ENCODE measurements at regions not wholly inside any gene's neighbourhood (a gene's known extent, or its start where the extent isn't known, plus 50 kb on each side); places are given as distances from the start of the nearest gene placed in this dataset.

DNA sequence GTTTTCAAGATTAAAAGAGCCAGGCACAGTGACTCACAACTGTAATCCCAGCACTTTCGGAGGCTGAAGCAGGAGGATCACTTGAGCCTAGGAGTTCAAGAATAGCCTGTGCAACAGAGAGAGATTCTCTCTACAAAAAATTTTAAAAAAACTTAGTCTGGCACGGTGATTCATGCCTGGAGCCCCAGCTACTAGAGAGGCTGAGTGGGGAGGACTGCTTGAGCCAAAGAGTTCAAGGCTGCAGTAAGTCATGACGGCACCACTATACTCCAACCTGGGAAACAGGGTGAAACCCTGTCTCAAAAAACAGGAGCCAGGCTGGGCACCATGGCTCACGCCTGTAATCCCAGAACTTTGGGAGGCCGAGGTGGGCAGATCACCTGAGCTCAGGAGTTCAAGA lies 86.6 kb upstream of the KCTD7 start:
- intact Hi-C loops (cut with DNase I) = no loop called here
- FAIRE-seq (no peak), DNase-seq (no peak)
- H3K9me3 ChIP-seq (ENCODE audit: control insufficient read depth in 2 of 3, insufficient read depth in 1 of 3, low read length in 3 of 3) = no peaks in the 10 kb centered on the region
- peaks cover 3 to 5% (median 5%) of the 10 kb centered on the region in 3 donors for H3K36me3 ChIP-seq (ENCODE audit: control insufficient read depth in 2 of 3, insufficient read depth in 3 of 3, low read length in 3 of 3)
- TF ChIP-seq, protein P1, sequence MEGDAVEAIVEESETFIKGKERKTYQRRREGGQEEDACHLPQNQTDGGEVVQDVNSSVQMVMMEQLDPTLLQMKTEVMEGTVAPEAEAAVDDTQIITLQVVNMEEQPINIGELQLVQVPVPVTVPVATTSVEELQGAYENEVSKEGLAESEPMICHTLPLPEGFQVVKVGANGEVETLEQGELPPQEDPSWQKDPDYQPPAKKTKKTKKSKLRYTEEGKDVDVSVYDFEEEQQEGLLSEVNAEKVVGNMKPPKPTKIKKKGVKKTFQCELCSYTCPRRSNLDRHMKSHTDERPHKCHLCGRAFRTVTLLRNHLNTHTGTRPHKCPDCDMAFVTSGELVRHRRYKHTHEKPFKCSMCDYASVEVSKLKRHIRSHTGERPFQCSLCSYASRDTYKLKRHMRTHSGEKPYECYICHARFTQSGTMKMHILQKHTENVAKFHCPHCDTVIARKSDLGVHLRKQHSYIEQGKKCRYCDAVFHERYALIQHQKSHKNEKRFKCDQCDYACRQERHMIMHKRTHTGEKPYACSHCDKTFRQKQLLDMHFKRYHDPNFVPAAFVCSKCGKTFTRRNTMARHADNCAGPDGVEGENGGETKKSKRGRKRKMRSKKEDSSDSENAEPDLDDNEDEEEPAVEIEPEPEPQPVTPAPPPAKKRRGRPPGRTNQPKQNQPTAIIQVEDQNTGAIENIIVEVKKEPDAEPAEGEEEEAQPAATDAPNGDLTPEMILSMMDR (IDR thresholded peaks at IDR 0.05; ENCODE audit: borderline replicate concordance, extremely low read depth, insufficient read depth) = no peak
- no peaks in the 10 kb centered on the region for H3K4me1 ChIP-seq (ENCODE audit: control insufficient read depth in 2 of 3, insufficient read depth in 2 of 3, low read depth in 1 of 3, low read length in 3 of 3)
- H3K27me3 ChIP-seq (ENCODE audit: control insufficient read depth, insufficient read depth, low read length) = no peaks in the 10 kb centered on the region
- H3K27ac ChIP-seq (ENCODE audit: low read depth in 2 of 2, low read length in 2 of 2) = no peak overlapping the region
- no peak overlapping the region for H3K4me3 ChIP-seq (ENCODE audit: low read length in 3 of 3)
- no peak overlapping the region for H3K9ac ChIP-seq (ENCODE audit: low read length in 3 of 3)

- peaks cover 3 to 5% (median 5%) of the 10 kb centered on the region in 3 donors for H3K36me3 ChIP-seq (ENCODE audit: control insufficient read depth in 2 of 3, insufficient read depth in 3 of 3, low read length in 3 of 3)
- intact Hi-C loops (cut with DNase I) = no loop called here
- peak in 2 of 5 donors; percentile 16 to 50 for DNase-seq
Observed at GRCh38 chr7:66542528-66543269, 86.0 kb upstream of the KCTD7 start.

DNA sequence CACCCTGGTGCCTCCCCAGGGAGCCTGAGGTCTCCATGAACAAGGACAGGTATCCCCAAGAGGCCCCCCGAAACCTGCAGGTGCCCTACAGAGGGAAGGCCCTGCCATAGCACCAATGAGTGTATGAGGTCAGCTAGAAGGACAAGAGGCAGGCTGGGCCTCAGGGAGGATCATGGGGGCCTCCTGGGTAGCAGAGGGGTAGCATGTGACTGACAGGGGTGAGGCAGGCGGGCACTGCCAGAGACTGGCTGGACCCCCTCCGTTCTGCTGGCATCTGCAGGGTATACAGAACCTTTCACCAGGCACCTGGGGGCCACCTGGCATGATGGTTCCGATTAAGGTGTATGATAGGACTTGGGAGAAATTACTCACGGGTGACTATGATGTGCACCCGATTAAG lies 79.2 kb upstream of the KCTD7 start:
- no peak for FAIRE-seq
- H3K36me3 ChIP-seq (ENCODE audit: control insufficient read depth in 2 of 3, insufficient read depth in 3 of 3, low read length in 3 of 3) = peaks cover 3 to 12% (median 6%) of the 10 kb centered on the region in 3 donors
- no peak overlapping the region for H3K4me3 ChIP-seq (ENCODE audit: low read length in 3 of 3)
- no peak overlapping the region for H3K27ac ChIP-seq (ENCODE audit: low read depth in 2 of 2, low read length in 2 of 2)
- H3K27me3 ChIP-seq (ENCODE audit: control insufficient read depth, insufficient read depth, low read length) = no peaks in the 10 kb centered on the region
- no peaks in the 10 kb centered on the region for H3K4me1 ChIP-seq (ENCODE audit: control insufficient read depth in 2 of 3, insufficient read depth in 2 of 3, low read depth in 1 of 3, low read length in 3 of 3)
- peak in 2 of 5 donors; percentile 14 to 19 for DNase-seq
- TF ChIP-seq, protein P1 (IDR thresholded peaks at IDR 0.05; ENCODE audit: borderline replicate concordance, extremely low read depth, insufficient read depth) = no peak
- H3K9ac ChIP-seq (ENCODE audit: low read length in 3 of 3) = no peak overlapping the region
- intact Hi-C loops (cut with DNase I) = no loop called here
- H3K9me3 ChIP-seq (ENCODE audit: control insufficient read depth in 2 of 3, insufficient read depth in 1 of 3, low read length in 3 of 3) = no peaks in the 10 kb centered on the region

More at GRCh38 chr7:66542528-66543269, 86.0 kb upstream of the KCTD7 start:
- Histone ChIP-seq H3K4me1 (ENCODE audit: control insufficient read depth in 2 of 3, insufficient read depth in 2 of 3, low read depth in 1 of 3, low read length in 3 of 3) (no peaks in the 10 kb centered on the region), H3K4me3 (ENCODE audit: low read length in 3 of 3) (no peak overlapping the region), H3K27me3 (ENCODE audit: control insufficient read depth, insufficient read depth, low read length) (no peaks in the 10 kb centered on the region), H3K9me3 (ENCODE audit: control insufficient read depth in 2 of 3, insufficient read depth in 1 of 3, low read length in 3 of 3) (no peaks in the 10 kb centered on the region), H3K27ac (ENCODE audit: low read depth in 2 of 2, low read length in 2 of 2) (no peak overlapping the region), H3K9ac (ENCODE audit: low read length in 3 of 3) (no peak overlapping the region)
- TF ChIP-seq, protein P1 (IDR thresholded peaks at IDR 0.05; ENCODE audit: borderline replicate concordance, extremely low read depth, insufficient read depth) = no peak
- no peak for FAIRE-seq

All from kidney (tissue), 13 donors.